Vagina (tissue), 2 donors: ENCODE measurements at regions not wholly inside any gene's neighbourhood (a gene's known extent, or its start where the extent isn't known, plus 50 kb on each side); places are given as distances from the start of the nearest gene placed in this dataset.

ENCODE experiments used
- POLR2A ChIP-seq, 2 donors: fragments of 450-650 bp; IDR thresholded peaks; one replicate each; pipeline ENCODE4 v1.6.1; 2017; ENCODE audit warnings: antibody characterized with exemption in 2 of 2, mild to moderate bottlenecking in 2 of 2, moderate library complexity in 2 of 2
- TF ChIP-seq, protein P1 (sequence below), 3 experiments: fragments of 450-650 bp in 2 of 3; fragments of 200-600 bp in 1 of 3; sonication (generic) in 1 of 3; IDR thresholded peaks; one replicate each; pipeline ENCODE4 v1.5.1; 2017 to 2019; ENCODE audit warnings: antibody characterized with exemption in 3 of 3, mild to moderate bottlenecking in 2 of 3, moderate library complexity in 2 of 3

DNA sequence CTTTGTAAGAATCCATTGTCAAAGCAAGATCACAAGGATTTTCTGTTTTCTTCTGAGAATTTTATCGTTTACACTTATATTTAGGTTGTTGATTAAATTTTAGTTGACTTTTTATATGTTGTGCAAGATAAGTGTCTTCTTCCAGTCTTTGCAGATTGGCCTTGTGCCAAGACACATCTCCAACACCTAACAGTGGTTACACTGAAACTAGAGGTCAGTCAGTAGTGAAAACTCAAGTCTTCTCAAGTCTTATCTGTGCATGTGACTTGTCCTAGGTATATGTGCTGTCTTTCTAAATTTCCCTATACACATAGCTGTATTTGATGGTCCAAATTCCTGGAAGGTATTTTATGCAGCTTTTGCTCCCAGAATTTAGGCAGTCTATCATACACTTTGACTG, 1183.2 kb upstream of the B3GALT2 start:
- TF ChIP-seq, protein P1, sequence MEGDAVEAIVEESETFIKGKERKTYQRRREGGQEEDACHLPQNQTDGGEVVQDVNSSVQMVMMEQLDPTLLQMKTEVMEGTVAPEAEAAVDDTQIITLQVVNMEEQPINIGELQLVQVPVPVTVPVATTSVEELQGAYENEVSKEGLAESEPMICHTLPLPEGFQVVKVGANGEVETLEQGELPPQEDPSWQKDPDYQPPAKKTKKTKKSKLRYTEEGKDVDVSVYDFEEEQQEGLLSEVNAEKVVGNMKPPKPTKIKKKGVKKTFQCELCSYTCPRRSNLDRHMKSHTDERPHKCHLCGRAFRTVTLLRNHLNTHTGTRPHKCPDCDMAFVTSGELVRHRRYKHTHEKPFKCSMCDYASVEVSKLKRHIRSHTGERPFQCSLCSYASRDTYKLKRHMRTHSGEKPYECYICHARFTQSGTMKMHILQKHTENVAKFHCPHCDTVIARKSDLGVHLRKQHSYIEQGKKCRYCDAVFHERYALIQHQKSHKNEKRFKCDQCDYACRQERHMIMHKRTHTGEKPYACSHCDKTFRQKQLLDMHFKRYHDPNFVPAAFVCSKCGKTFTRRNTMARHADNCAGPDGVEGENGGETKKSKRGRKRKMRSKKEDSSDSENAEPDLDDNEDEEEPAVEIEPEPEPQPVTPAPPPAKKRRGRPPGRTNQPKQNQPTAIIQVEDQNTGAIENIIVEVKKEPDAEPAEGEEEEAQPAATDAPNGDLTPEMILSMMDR (IDR thresholded peaks at IDR 0.05): no peak
- TF ChIP-seq POLR2A (IDR thresholded peaks at IDR 0.05): no peak
